22Rv1 (cell line): ENCODE measurements at regions not wholly inside any gene's neighbourhood (a gene's known extent, or its start where the extent isn't known, plus 50 kb on each side); places are given as distances from the start of the nearest gene placed in this dataset.

Source experiments
- H3K27ac ChIP-seq: fragments of 450-650 bp; 2 replicates; pipeline ENCODE4 v1.5.1; 2017
- ZFX ChIP-seq: fragments of 450-650 bp; IDR thresholded peaks from 2 replicates; pipeline ENCODE4 v1.6.1; 2017; ENCODE audit warnings: antibody characterized with exemption, borderline replicate concordance
- TF ChIP-seq, protein P1 (sequence below): fragments of 450-650 bp; IDR thresholded peaks from 2 replicates; pipeline ENCODE4 v1.5.1; 2017; ENCODE audit warnings: mild to moderate bottlenecking

DNA sequence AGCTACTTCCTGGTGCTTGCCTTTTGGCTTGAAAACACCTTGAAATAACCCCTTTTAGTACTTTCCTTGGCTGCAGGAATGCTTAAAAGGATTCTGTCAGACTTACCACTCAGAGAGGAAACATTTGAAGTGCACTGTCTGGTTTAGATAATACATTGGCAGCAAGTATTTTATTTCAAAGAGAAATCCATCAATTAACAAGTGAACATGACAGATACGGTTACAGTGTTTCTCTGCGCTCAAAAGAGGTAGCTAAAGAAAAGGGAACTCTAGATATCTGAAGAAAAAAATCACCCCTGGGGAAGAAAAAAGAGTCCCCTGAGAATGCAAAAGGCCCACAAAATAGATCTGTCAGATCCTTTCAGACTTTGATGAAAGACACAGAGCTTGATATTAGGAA, 421.9 kb downstream of the LRFN5 start:
- TF ChIP-seq, protein P1, sequence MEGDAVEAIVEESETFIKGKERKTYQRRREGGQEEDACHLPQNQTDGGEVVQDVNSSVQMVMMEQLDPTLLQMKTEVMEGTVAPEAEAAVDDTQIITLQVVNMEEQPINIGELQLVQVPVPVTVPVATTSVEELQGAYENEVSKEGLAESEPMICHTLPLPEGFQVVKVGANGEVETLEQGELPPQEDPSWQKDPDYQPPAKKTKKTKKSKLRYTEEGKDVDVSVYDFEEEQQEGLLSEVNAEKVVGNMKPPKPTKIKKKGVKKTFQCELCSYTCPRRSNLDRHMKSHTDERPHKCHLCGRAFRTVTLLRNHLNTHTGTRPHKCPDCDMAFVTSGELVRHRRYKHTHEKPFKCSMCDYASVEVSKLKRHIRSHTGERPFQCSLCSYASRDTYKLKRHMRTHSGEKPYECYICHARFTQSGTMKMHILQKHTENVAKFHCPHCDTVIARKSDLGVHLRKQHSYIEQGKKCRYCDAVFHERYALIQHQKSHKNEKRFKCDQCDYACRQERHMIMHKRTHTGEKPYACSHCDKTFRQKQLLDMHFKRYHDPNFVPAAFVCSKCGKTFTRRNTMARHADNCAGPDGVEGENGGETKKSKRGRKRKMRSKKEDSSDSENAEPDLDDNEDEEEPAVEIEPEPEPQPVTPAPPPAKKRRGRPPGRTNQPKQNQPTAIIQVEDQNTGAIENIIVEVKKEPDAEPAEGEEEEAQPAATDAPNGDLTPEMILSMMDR, result no peak
- TF ChIP-seq ZFX, result no peak
- H3K27ac ChIP-seq, result no peak overlapping the region

GRCh38 chr14:42027271-42027670, 420.6 kb downstream of the LRFN5 start:
- TF ChIP-seq, protein P1, result no peak
- no peak for TF ChIP-seq ZFX
- no peak overlapping the region for H3K27ac ChIP-seq

- 0 out of 2 replicates have a peak overlapping the region, but pooled peaks have one; percentile 0 for H3K27ac ChIP-seq
- TF ChIP-seq, protein P1, result no peak
- TF ChIP-seq ZFX, result no peak
Observed at GRCh38 chr14:42023452-42023851, 416.8 kb downstream of the LRFN5 start.

DNA sequence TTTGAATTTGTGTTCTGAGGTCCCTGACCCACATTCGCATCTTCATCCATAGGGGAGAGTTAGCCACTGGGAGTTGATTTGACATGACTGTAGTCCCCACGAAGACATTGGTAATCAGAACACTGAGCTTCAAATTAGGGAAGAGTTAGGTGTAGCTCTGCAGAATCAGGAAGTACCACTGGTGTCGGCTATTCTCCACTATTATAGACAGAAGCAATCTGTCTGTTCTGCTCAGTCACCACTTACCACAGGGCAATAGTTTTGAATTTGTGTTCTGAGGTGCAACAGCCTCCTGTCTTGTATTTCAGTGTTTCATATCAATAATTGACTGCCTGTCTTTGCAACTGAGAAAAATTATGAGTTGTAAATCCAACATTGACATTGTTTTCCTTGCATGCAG, 407.6 kb downstream of the LRFN5 start:
- TF ChIP-seq ZFX, result no peak
- TF ChIP-seq, protein P1, result no peak
- H3K27ac ChIP-seq, result no peak overlapping the region

DNA sequence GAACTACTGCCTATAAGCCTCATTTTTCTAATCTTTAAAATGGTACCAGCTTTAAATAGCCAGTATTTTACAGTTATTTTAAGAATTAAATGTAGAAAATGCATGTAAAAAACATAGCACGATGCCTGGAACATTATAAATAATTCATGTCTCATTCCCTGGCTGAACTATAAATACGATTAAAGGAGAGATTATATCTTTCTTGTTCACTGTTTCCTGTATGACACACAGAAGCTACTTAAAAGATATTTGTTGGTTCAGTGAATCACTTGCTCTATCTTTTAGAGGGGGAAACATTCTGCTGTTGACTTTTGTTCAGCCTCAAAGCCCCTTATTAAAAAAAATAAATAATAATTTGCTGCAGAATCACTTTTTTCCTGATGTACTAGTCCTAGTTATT, 406.9 kb downstream of the LRFN5 start:
- no peak overlapping the region for H3K27ac ChIP-seq
- TF ChIP-seq, protein P1, result no peak
- no peak for TF ChIP-seq ZFX

DNA sequence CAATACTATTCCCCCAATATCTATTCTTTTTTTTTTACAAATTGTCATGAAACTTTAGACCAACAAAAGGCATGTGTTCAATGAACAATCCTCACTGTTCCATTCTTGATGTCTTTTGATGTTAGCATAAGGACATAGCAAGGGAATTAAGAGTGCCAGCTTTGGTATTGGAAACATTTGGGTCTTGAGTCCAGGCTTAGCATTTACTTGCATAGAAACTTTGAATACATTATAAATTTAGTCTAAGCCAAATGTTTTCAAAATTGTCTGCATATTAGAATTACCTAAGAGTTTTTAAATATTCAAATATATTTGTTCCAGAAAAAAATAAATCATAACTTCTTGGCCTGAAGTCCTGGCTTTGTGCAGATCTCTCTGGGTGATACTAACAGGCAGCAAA, 406.5 kb downstream of the LRFN5 start:
- H3K27ac ChIP-seq, result no peak overlapping the region
- TF ChIP-seq, protein P1, result no peak
- TF ChIP-seq ZFX, result no peak

- TF ChIP-seq, protein P1, result no peak
- TF ChIP-seq ZFX, result no peak
- no peak overlapping the region for H3K27ac ChIP-seq
Observed at GRCh38 chr14:42011221-42011620, 404.5 kb downstream of the LRFN5 start.
